Astrocyte of the hippocampus (primary cell): ENCODE measurements at regions not wholly inside any gene's neighbourhood (a gene's known extent, or its start where the extent isn't known, plus 50 kb on each side); places are given as distances from the start of the nearest gene placed in this dataset.

Source experiments
- DNase-seq: peaks from one replicate; pipeline ENCODE4 v3.0.0; 2011; ENCODE audit warnings: low read depth, low spot score

- DNase-seq, result no peak
Observed at GRCh38 chr12:90038289-90038688, 329.7 kb upstream of the ATP2B1 start.

DNA sequence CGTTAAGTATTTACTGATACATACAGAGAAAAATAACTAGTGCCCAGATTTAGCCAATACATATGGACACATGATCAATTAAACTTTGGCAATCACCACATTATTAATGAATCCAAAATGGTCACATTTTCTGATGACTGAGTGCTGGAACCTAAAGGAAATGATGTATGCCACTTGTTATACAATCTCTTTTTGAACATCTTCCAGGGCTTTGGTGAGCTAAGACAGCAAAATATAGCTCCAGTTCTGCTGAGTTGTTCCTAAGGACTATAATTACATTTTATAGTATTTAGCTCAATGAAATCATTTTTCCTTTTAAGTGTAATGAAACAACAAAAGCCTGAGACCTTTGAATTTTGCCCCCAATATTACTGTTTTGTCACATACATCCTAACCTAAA, 329.1 kb upstream of the ATP2B1 start:
- DNase-seq, result no peak

- no peak for DNase-seq
Observed at GRCh38 chr12:90036637-90037036, 328.0 kb upstream of the ATP2B1 start.

GRCh38 chr12:90030726-90031125, 322.1 kb upstream of the ATP2B1 start:
- no peak for DNase-seq

GRCh38 chr12:90029317-90029716, 320.7 kb upstream of the ATP2B1 start:
- DNase-seq, result no peak

GRCh38 chr12:90028635-90029051, 320.0 kb upstream of the ATP2B1 start:
- no peak for DNase-seq

DNA sequence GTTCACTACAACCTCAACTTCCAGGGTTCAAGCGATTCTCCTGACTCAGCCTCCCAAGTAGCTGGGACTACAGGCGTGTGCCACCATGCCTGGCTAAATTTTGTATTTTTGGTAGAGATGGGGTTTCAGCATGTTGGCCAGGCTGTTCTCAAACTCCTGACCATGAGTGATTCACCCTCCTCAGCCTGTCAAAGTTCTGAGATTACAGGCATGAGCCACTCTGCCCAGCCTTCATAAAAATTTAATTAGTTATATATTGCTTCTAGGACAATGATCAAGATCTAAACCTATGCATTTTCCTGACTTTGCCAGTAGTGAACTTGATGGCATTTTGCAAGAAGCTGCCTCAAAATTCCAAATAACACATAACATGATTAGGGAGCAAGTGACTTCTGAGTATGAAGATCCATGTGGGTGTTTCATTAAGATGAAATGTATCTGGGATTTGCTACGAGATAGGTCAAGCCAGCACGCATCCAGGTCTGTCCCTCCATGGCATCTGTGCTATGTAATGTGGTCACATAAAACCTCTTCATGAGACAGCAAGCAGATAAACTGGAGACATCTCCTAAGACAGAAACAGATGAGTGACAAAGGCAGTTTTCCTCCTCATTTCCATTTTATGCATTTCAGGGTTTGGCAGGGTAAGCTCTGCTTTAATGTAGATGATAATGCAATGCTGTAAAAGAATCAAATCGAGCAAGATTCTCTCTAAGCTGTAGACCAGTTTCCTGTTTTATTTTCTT, 319.4 kb upstream of the ATP2B1 start:
- DNase-seq, result no peak

DNA sequence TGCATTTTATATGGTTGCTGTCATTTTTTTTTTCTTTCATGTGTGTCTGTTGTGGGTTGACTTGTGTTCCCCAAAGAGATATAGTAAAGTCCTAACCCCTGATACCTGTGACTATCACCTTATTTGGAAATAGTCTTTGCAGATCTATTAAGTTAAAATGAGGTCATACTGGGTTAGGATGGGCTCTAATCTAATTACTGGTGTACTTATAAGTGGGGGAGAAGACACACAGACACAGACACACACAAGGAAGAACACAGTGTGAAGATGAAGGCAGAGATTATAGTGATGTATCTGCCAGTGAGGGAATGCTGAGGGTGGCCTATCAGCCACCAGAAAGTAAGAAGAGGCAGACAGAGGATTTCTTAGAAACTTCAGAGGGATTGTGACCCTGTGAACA, 318.4 kb upstream of the ATP2B1 start:
- no peak for DNase-seq

DNA sequence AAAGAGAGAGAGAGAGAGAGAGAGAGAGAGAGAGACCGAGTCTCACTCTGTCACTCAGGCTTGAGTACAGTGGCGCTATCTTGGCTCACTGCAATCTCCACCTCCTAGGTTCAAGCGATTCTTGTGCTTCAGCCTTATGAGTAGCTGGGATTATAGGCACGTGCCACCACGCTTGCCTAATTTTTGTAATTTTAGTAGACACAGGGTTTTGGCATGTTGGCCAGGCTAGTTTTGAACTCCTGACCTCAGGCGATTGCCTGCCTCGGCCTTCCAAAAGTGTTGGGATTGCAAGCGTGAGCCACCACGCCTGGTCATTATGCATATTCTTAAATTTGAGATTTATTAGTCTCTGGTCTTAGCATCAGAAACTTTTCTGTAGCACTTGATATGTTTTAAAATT, 317.9 kb upstream of the ATP2B1 start:
- DNase-seq, result no peak

DNA sequence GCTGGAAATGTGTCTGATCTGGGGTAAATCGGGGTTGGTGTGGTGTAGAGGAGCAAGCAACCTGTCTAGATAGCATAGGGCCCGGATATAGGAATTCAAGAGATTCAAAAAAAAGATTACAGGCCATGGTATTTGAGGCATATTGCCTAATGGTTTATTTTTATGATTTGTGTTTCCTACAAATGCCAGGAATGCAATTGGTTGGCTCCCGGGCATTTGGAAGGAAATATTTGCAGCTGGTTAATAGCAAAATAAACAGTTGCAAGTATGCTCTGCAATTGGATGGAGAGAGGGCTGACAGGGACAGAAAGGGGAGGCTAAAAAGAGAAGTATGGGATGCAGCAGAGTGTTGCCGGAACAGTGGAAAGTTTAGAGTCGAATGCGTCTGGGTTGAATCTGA, 315.6 kb upstream of the ATP2B1 start:
- DNase-seq, result peak; percentile 18

- no peak for DNase-seq
Observed at GRCh38 chr12:90023207-90023900, 314.7 kb upstream of the ATP2B1 start.

DNA sequence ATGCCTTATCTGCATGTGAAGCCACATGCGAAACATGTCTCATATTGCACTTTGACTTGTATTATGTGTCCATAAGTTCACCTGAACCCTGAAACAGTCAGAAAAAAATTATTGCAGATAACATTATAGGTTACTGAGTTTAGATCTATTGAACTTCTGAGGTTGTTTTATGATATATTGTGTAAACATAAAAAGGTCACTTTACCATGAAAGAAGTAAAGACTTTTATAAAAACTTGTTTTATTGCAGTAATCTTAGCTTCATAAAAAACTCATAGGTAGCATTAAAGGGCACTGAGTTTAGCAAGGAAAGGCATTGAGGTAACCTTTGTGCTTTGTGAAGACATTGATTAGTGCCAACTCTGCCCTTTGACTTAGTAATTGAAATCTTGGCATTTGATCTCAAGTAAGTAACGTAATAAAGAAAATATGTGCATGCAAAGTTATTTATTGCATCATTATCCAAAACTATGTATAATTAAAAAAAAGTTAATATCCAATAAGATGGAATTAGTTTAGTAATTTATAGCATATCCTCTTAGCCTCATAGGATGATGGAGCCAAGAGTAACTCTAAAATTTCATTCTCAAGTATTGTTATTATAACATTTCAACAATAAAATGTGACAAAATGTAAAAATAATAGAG, 313.3 kb upstream of the ATP2B1 start:
- DNase-seq, result no peak

GRCh38 chr12:90020881-90021280, 312.2 kb upstream of the ATP2B1 start:
- no peak for DNase-seq

DNA sequence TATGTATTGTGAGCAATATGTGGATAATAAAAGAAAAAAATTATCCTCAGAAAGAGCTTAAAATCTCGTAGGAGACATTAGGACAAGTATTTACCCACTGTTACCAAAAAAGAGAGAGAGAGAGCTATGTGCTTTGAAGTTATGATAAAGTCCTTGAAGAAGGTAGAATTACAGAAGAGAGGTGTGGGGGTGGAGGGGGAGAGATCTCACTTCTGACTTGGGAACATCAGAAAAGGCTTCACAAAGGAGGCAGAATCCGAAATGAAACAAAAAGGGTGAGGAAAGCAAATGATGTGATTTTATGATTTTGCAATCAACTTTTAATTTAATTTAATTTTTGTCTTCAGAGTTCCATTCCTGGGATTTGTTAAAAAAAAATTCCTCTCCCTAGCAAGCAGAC, 311.8 kb upstream of the ATP2B1 start:
- DNase-seq, result no peak

GRCh38 chr12:90020014-90020413, 311.4 kb upstream of the ATP2B1 start:
- no peak for DNase-seq

DNA sequence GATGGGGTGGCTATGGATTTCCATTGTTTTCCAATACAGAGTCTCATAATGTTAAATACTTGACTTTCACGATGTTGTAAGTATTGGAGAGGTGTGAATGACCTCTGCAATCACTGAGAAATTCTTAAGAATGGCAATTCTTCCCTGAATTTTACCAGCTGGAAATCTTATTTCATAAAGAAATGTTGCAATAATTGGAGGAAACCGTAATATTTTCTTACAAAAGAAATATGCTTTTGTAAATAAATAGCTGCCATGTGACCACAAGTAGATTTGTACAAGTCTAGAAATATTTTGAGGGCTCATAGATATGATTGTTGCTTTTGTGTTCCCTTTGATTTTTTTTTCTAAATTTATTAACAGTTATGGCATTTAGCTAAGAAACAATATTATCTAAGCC, 308.7 kb upstream of the ATP2B1 start:
- DNase-seq, result no peak

GRCh38 chr12:90015228-90015627, 306.6 kb upstream of the ATP2B1 start:
- no peak for DNase-seq

DNA sequence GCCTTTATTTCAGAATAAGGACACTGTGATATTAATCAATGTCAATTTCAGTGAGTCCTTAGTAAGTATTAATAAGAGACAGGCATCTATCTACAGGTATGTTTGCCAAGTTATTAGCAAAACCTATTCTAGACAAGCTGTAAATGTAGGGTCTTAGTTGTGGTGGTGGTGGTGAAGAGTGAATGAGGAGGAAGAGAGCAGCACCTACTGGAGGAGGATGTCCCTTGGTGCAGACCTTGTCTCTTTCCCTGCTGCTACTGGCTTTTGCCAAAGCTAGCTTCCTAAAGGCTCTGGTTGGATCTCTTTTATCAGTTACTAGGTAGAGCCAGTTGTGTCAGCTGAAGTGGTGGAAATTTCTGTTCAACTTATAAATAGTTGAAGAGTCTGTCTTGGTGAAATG, 304.8 kb upstream of the ATP2B1 start:
- no peak for DNase-seq

DNA sequence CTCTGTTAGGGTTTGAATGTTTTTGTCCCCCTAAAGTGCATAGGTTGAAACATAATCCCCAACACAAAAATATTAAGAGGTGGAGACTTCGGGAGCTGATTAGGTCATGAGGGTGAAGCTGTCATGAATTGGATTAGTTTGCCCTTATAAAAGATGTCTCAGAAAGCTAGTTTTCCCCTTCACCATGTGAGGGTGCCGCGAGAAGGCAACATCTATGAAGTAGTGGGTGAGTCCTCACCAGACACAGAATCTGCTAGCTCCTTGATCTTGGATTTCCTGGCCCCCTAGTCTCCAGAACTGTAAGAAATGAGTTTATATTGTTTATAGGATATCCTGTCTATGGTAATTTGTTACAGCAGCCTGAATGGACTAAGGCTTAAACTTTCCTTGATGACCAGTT, 301.5 kb upstream of the ATP2B1 start:
- DNase-seq, result no peak

DNA sequence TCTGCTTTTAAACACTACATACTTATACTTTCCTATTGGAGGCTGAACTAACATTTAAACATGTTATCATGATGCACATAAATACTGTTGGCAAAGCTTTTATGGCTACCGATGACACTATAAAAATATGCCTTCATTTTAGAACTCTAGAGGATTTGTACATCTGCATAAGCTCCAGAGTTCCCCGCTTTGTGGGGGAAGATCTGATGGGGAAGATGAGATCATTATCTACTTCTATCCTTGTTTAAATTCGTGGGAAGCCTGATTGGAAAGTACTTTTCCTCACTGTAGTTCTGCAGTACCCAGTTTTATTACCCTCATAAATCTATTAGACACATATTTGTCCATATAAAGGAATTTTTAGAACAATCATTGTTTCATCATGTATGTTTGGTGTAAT, 299.6 kb upstream of the ATP2B1 start:
- no peak for DNase-seq

DNA sequence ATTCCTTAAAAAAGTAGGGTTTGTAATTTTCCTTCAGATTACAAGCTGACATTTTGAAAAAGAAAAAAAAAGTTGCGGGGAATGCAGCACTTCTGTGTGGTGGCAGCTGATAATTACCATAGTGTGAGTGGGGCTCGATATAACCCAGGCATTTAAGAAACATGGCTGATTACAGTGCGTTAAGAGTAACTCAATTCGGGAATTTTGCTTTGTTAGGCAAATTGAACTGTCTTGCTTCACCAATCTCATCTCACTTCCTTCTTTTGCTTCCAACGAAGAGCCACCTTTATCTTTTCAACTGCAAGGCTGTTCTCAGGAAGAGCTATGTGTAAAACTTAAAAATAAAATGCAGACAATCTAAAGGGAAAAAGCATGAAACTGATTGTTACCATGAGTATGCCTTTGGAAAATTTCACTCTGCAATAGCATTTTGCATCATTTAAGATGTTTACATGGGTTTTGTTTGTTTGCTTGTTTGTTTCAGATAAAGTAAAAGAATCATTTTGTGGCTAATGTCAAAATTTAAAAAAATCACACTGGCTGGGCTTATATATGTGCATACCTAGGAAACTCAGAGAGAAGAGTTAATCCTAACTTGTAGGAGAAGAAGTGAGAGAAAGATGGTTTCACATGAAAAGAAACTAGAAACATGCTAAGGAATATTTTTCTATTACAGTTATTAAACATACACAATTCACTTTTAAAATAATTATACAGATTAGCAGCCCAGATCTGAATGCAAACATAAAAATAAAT, 295.9 kb upstream of the ATP2B1 start:
- no peak for DNase-seq

GRCh38 chr12:90003688-90004087, 295.1 kb upstream of the ATP2B1 start:
- DNase-seq, result no peak
